Activated CD4-positive, alpha-beta T cell treated with anti-CD3 and anti-CD28 coated beads for 36 hours (primary cell): ENCODE measurements at regions not wholly inside any gene's neighbourhood (a gene's known extent, or its start where the extent isn't known, plus 50 kb on each side); places are given as distances from the start of the nearest gene placed in this dataset.

ENCODE experiments used
- ATAC-seq: fragments of 200-7000 bp; cut with Tn5 transposase; one replicate; pipeline ENCODE4 v1.10.0; 2021; ENCODE audit warnings: mild to moderate bottlenecking, moderate library complexity
- CTCF ChIA-PET: fragments of 350-600 bp; sonication (Branson Sonifier 250); formaldehyde crosslinking; loops from one replicate; lab custom pipeline; 2021; ENCODE audit warnings: antibody characterized with exemption; lab: Charles Lee
- POLR2A ChIA-PET: fragments of 350-600 bp; sonication (Branson Sonifier 250); formaldehyde crosslinking; loops from one replicate; lab custom pipeline; 2021; ENCODE audit warnings: antibody characterized with exemption, inconsistent platforms; lab: Charles Lee
- DNase-seq: peaks from one replicate; pipeline ENCODE4 v3.0.0-alpha.2; 2020
- H3K27ac Mint-ChIP-seq: one replicate; pipeline ENCODE4 v1.8.0; 2021; ENCODE audit warnings: mixed read lengths
- H3K27me3 Mint-ChIP-seq: one replicate; pipeline ENCODE4 v1.8.0; 2021; ENCODE audit warnings: mixed read lengths
- H3K36me3 Mint-ChIP-seq: one replicate; pipeline ENCODE4 v1.8.0; 2021; ENCODE audit warnings: low read depth, mixed read lengths
- H3K4me1 Mint-ChIP-seq: one replicate; pipeline ENCODE4 v1.8.0; 2021; ENCODE audit warnings: mixed read lengths
- H3K4me3 Mint-ChIP-seq: one replicate; pipeline ENCODE4 v1.8.0; 2021; ENCODE audit warnings: mild to moderate bottlenecking, moderate library complexity, mixed read lengths
- H3K9me3 Mint-ChIP-seq: one replicate; pipeline ENCODE4 v1.8.0; 2021; ENCODE audit warnings: low read depth, mixed read lengths
- intact Hi-C, 2 experiments: fragments of 100-400 bp; cut with DNase I in 1 of 2; cut with micrococcal nuclease in 1 of 2; formaldehyde crosslinking; loops; one replicate each; pipeline versions ENCODE4 v1.14.2 to v1.15.1; 2022 to 2024; cut with DNase I, micrococcal nuclease

DNA sequence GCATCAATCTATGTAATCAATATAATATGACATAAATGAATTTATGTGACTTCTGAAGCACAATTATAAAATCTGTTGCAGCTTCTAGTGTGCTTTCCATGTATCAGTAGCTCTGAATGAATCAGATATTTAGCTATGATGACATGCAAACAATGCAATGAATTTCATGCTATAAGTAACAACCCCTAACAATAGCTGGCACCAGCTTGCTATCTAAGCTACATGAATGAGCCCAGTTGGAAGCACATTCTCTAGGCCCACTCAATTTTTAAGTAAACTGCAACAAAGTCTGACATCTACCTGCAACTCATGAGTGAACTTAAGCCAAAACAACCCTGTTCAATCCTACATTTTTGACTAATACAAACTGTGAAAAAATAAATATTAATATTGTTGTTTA, 507.3 kb upstream of the ROBO1 start:
- no peak for DNase-seq
- H3K4me3 Mint-ChIP-seq: no peak overlapping the region
- no peak for ATAC-seq
- no peaks in the 10 kb centered on the region for H3K27me3 Mint-ChIP-seq
- no peaks in the 10 kb centered on the region for H3K4me1 Mint-ChIP-seq
- intact Hi-C loops: no loop called here
- H3K9me3 Mint-ChIP-seq: peaks cover 5% of the 10 kb centered on the region
- CTCF ChIA-PET: interaction anchor here (0.6 kb wide), 1 partner anchor 361 kb away, joined by 3 read pairs; no protein-coding TSS in a partner anchor
- H3K36me3 Mint-ChIP-seq: no peaks in the 10 kb centered on the region
- no peak overlapping the region for H3K27ac Mint-ChIP-seq
- POLR2A ChIA-PET: no interaction called here

DNA sequence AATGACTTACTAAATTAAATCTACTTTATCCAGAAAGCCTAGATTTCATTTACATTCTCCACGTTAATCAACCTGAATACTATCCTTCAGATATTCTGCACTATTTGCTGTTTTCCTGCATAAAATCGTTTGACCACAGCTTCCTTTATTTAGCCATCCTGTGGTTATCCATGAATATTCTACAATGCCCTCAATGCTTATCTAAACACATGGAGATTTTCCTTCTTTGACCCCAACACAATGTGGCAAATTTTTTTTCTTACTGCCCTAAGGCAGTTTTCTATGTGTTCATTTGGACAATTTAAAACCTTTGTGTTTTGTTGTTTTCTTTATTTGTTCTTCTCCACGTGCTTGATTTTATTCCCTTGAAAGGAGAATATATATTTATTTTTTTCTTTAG, 495.5 kb upstream of the ROBO1 start:
- Mint-ChIP-seq H3K27ac (no peak overlapping the region), H3K36me3 (no peaks in the 10 kb centered on the region), H3K9me3 (peaks cover 13% of the 10 kb centered on the region), H3K27me3 (no peaks in the 10 kb centered on the region), H3K4me1 (no peaks in the 10 kb centered on the region), H3K4me3 (no peak overlapping the region)
- ChIA-PET POLR2A (no interaction called here), CTCF (no interaction called here)
- DNase-seq (no peak), ATAC-seq (no peak)
- intact Hi-C loops: no loop called here

DNA sequence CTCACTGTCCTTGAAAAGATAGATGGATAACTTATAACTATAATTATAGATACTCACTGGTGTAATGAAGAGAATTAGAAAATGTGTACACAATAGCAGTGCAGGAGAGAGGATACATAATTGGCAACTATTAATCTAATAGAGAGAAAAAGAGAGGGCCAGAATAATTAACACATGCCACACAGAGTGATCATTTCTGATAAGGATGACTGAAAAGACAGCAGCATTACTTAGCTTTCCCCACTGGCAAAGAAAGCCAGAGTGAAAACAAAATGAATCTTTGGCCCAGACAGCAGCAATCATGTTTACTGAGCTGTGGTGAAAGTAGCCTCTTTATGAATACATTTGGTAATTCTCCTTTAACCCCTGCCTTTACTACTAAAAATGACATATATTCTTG, 493.3 kb upstream of the ROBO1 start:
- POLR2A ChIA-PET: no interaction called here
- Mint-ChIP-seq H3K36me3 (no peaks in the 10 kb centered on the region), H3K9me3 (peaks cover 13% of the 10 kb centered on the region), H3K4me3 (no peak overlapping the region), H3K4me1 (no peaks in the 10 kb centered on the region), H3K27ac (no peak overlapping the region), H3K27me3 (no peaks in the 10 kb centered on the region)
- DNase-seq: no peak
- intact Hi-C loops: no loop called here
- no peak for ATAC-seq
- CTCF ChIA-PET: no interaction called here

GRCh38 chr3:80259736-80260135, 491.9 kb upstream of the ROBO1 start:
- ChIA-PET POLR2A (no interaction called here), CTCF (no interaction called here)
- Mint-ChIP-seq H3K27me3 (no peaks in the 10 kb centered on the region), H3K9me3 (peaks cover 5% of the 10 kb centered on the region), H3K27ac (no peak overlapping the region), H3K4me1 (no peaks in the 10 kb centered on the region), H3K4me3 (no peak overlapping the region), H3K36me3 (no peaks in the 10 kb centered on the region)
- intact Hi-C loops: no loop called here
- ATAC-seq: no peak
- DNase-seq: no peak

DNA sequence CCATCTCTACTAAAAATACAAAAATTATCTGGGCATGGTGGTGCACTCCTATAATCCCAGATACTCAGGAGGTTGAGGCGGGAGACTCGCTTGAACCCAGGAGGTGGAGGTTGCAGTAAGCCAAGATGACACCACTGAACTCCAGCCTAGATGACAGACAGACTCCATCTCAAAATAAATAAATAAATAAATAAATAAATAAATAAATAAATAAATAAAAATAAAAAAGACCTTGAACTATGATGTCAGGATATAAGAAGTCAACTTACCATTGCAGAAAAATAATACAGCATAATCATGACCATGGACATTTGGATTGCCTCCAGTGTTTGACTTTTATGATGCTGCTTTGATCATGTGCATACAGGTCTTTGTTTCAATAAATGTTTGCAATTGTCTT, 484.3 kb upstream of the ROBO1 start:
- CTCF ChIA-PET: no interaction called here

DNA sequence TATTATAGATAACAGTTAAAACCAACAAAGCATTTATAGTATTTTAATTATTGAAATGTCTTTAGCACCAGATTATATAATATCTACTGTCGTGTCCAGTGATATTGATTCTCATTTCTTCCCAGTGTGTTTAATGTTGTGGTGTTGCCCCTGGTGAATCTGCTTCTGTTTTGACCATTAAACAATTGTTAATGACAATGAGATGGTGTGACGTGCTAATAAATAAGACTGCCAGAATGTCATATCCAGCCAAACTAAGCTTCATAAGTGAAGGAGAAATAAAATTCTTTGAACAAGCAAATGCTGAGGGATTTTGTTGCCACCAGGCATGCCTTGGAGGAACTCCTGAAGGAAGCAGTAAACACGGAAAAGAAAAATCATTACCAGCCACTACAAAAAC, 480.0 kb upstream of the ROBO1 start:
- no peak overlapping the region for H3K4me3 Mint-ChIP-seq
- no peaks in the 10 kb centered on the region for H3K36me3 Mint-ChIP-seq
- peaks cover 29% of the 10 kb centered on the region for H3K9me3 Mint-ChIP-seq
- H3K27ac Mint-ChIP-seq: no peak overlapping the region
- DNase-seq: no peak
- intact Hi-C loops: no loop called here
- no peaks in the 10 kb centered on the region for H3K27me3 Mint-ChIP-seq
- H3K4me1 Mint-ChIP-seq: no peaks in the 10 kb centered on the region
- POLR2A ChIA-PET: no interaction called here
- no peak for ATAC-seq
- CTCF ChIA-PET: no interaction called here

More for the DNA sequence above, 484.3 kb upstream of the ROBO1 start:
- H3K4me3 Mint-ChIP-seq: no peak overlapping the region
- POLR2A ChIA-PET: no interaction called here
- no peak for DNase-seq
- intact Hi-C loops: no loop called here
- peaks cover 22% of the 10 kb centered on the region for H3K9me3 Mint-ChIP-seq
- no peak for ATAC-seq
- no peak overlapping the region for H3K27ac Mint-ChIP-seq
- no peaks in the 10 kb centered on the region for H3K27me3 Mint-ChIP-seq
- H3K36me3 Mint-ChIP-seq: no peaks in the 10 kb centered on the region
- H3K4me1 Mint-ChIP-seq: no peaks in the 10 kb centered on the region

DNA sequence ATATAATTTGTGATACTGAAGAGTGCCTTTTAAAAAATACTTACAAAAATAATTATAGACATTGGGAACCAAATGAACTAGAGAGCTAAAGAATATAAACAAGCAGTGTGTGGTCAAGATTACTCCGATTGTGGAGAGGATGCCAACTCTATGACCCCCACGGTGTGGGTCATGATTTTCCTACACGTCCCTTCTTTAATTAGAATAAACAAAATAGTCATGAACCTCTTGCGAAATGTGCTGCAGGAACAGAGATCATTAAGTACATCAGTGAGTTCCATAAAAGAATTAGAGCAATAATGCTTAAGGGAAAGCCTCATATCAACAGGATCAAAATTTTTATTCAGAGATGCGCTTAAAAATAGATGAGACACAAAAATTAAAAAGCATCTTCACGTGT, 476.6 kb upstream of the ROBO1 start:
- DNase-seq: no peak
- Mint-ChIP-seq H3K27ac (no peak overlapping the region), H3K36me3 (no peaks in the 10 kb centered on the region), H3K9me3 (peaks cover 28% of the 10 kb centered on the region), H3K4me3 (no peak overlapping the region), H3K27me3 (no peaks in the 10 kb centered on the region), H3K4me1 (no peaks in the 10 kb centered on the region)
- intact Hi-C loops: no loop called here
- CTCF ChIA-PET: no interaction called here
- ATAC-seq: no peak
- POLR2A ChIA-PET: no interaction called here

DNA sequence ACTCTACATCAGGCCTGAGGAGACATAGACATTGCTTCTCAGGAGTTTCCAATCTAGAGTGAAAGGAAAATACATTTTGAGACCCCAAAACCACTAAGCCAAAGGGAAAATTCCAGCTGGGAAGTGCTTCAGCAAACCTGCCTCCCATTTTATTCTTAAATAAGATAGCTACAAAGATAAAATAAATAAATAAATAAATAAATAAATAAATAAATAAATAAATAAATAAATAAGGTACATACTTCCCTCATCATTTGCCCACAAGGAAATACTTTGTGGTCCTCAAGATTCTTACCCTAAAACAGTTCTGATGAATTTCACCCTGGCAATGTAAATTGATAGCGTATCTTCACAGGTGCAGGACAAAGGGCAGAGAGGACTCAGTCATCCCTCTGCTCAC, 474.0 kb upstream of the ROBO1 start:
- DNase-seq: no peak
- ChIA-PET POLR2A (no interaction called here), CTCF (no interaction called here)
- Mint-ChIP-seq H3K27ac (no peak overlapping the region), H3K4me3 (no peak overlapping the region), H3K4me1 (no peaks in the 10 kb centered on the region), H3K36me3 (no peaks in the 10 kb centered on the region), H3K9me3 (peaks cover 14% of the 10 kb centered on the region), H3K27me3 (no peaks in the 10 kb centered on the region)
- intact Hi-C loops: no loop called here
- ATAC-seq: no peak

DNA sequence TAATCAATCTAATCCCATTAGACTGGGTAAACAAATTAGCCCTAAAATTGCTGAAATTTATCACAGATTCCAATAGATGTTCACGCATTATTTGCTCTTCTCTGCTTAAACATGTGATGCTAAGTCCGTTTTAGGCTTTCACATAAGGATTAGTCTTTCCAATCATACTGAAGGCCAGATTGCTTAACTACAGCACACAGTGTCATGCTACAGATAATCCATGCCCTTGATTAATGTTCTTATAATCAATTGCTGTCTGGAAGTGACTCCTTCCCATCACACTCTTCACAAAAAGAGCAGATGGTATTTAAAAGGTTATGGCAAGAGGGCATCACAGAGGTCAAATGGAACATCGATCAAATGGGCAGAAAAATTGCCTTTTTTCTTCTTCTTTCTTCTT, 471.5 kb upstream of the ROBO1 start:
- H3K9me3 Mint-ChIP-seq: peaks cover 13% of the 10 kb centered on the region
- no peaks in the 10 kb centered on the region for H3K36me3 Mint-ChIP-seq
- intact Hi-C loops: no loop called here
- H3K4me3 Mint-ChIP-seq: no peak overlapping the region
- ATAC-seq (no peak), DNase-seq (no peak)
- no peaks in the 10 kb centered on the region for H3K27me3 Mint-ChIP-seq
- ChIA-PET POLR2A (no interaction called here), CTCF (no interaction called here)
- no peak overlapping the region for H3K27ac Mint-ChIP-seq
- no peaks in the 10 kb centered on the region for H3K4me1 Mint-ChIP-seq

DNA sequence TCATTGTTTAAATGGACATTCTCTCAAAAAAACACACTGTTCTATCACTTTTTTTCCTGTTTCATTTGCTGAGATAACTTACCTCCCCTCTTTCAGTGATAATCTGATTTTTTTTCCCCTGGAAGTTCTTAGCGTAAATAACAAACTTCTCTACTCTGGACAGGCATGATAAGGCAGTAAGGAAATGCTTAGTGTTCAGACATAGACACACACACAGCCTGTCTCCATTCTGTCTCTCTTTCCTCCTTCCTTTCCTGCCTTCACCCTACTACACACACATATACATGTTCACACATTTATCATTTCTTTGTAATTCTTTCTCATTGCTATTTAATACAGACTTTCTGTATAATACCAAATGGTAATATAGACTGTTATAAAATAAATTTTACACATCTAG, 470.8 kb upstream of the ROBO1 start:
- Mint-ChIP-seq H3K36me3 (no peaks in the 10 kb centered on the region), H3K4me3 (no peak overlapping the region), H3K4me1 (no peaks in the 10 kb centered on the region), H3K27me3 (no peaks in the 10 kb centered on the region), H3K9me3 (peaks cover 12% of the 10 kb centered on the region), H3K27ac (no peak overlapping the region)
- ATAC-seq (no peak), DNase-seq (no peak)
- intact Hi-C loops: no loop called here
- CTCF ChIA-PET: no interaction called here
- POLR2A ChIA-PET: no interaction called here

DNA sequence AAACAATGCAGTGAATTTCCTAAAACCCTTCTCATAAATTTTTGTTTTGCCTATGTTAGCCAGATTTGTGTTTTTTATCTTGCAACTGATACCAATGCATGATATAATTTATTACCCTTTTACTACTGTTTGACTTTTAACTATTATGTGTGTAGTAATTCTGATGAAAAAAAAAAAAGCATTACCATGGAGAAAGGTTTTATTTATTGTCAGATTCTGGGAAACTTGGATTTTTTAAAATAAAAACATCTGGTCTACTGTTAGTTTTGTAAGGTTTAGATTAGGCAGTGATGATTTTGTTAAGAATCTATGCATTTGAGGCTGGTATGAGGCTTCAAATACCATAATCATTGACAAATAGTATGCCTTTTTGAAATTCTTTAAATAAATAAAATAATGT, 470.4 kb upstream of the ROBO1 start:
- no peaks in the 10 kb centered on the region for H3K27me3 Mint-ChIP-seq
- H3K36me3 Mint-ChIP-seq: no peaks in the 10 kb centered on the region
- intact Hi-C loops: no loop called here
- no peak overlapping the region for H3K27ac Mint-ChIP-seq
- CTCF ChIA-PET: no interaction called here
- ATAC-seq (no peak), DNase-seq (no peak)
- H3K4me1 Mint-ChIP-seq: no peaks in the 10 kb centered on the region
- no peak overlapping the region for H3K4me3 Mint-ChIP-seq
- POLR2A ChIA-PET: no interaction called here
- peaks cover 10% of the 10 kb centered on the region for H3K9me3 Mint-ChIP-seq

DNA sequence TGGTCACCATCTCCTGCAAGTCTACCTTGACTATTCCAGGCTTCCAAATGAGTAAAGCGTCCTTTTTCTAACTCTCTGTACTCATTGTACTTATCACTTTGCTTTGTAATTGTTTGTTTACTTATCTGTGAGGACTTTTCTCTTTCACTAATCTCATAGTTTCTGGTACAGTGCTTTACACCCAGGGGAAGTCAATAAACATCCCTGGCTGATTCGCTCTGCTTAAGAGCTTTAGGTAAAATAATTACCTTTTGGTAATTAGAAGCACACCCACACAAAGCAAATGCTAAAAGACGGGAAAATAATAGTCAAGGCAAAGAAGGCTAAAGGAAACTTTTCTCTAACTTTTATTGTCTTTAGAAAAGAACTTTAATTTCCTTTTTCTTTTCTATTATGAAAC, 466.9 kb upstream of the ROBO1 start:
- intact Hi-C loops: no loop called here
- H3K9me3 Mint-ChIP-seq: peaks cover 8% of the 10 kb centered on the region
- H3K36me3 Mint-ChIP-seq: no peaks in the 10 kb centered on the region
- no peak for ATAC-seq
- no peaks in the 10 kb centered on the region for H3K27me3 Mint-ChIP-seq
- H3K27ac Mint-ChIP-seq: no peak overlapping the region
- H3K4me1 Mint-ChIP-seq: no peaks in the 10 kb centered on the region
- CTCF ChIA-PET: interaction anchor here (1.0 kb wide), 1 partner anchor 16 kb away, joined by 3 read pairs; no protein-coding TSS in a partner anchor
- POLR2A ChIA-PET: no interaction called here
- DNase-seq: no peak
- no peak overlapping the region for H3K4me3 Mint-ChIP-seq

DNA sequence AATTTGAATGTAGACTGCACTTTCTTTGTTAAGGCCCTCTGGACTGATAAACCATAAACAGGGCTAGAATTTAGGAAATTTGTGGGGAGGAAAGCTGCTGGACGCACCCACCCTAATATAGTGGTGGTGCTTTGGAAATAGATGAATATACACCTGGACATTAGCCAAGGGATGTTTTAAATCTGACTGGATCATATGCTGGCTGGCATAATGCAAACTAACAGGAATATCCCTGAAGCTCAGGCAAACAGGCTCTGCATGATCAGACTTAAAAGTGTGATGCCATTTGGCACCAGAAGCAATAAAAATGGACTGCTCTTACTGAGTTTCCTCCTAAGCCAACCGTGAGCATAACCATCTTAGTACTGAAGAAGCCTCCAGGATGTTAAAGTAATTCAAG, 465.8 kb upstream of the ROBO1 start:
- Mint-ChIP-seq H3K36me3 (no peaks in the 10 kb centered on the region), H3K9me3 (peaks cover 6% of the 10 kb centered on the region), H3K27ac (no peak overlapping the region), H3K4me3 (no peak overlapping the region), H3K27me3 (no peaks in the 10 kb centered on the region), H3K4me1 (no peaks in the 10 kb centered on the region)
- ChIA-PET POLR2A (no interaction called here), CTCF (interaction anchor here (1.0 kb wide), 1 partner anchor 15 kb away, joined by 3 read pairs; no protein-coding TSS in a partner anchor)
- no peak for ATAC-seq
- intact Hi-C loops: no loop called here
- no peak for DNase-seq
